GM21528 (cell line): ENCODE measurements at regions not wholly inside any gene's neighbourhood (a gene's known extent, or its start where the extent isn't known, plus 50 kb on each side); places are given as distances from the start of the nearest gene placed in this dataset.

ENCODE experiments used
- ATAC-seq: cut with Tn5 transposase; IDR thresholded peaks from one replicate; pipeline ENCODE4 v1.9.1; 2021; ENCODE audit warnings: mild to moderate bottlenecking, moderate library complexity; ENCODE audit not compliant: unreplicated experiment, low FRiP score

DNA sequence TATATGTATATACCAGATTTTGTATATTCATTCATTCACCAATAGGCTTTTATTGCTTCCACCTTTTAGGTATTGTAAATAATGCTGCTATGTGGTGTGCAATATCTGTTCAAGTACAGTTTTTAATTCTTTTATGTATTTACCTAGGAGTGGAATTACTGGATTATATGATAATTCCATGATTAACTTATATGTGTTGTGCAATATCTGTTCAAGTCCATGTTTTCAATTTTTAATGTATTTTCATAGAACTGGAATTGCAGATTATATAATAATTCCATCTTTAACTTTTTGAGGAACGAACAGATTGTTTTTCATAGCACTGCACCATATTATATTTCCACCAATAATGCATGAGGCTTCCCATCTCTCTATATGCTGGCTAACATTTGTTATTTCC, 50.6 kb upstream of the L3MBTL4 start:
- no peak for ATAC-seq

GRCh38 chr18:6476190-6476589, 61.5 kb upstream of the L3MBTL4 start:
- ATAC-seq, result no peak

DNA sequence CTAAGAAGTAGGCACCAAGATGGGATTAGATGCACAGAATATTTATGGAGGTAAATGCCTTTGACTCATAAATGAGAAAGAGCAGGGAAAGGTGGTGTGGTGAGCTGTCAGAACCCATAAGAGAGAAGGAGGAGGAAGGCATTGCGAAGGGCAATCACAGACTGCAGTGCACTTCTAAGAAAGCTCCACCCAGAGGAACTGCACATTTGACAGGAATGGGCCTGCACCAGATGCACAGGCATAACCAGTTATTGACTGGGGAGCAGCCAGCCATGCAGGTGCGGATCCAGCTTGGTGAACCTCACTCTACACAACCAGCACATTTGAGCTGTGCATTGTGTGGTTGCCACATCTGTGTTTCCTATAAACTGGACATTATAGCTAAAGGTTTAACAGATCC, 62.2 kb upstream of the L3MBTL4 start:
- ATAC-seq, result no peak

DNA sequence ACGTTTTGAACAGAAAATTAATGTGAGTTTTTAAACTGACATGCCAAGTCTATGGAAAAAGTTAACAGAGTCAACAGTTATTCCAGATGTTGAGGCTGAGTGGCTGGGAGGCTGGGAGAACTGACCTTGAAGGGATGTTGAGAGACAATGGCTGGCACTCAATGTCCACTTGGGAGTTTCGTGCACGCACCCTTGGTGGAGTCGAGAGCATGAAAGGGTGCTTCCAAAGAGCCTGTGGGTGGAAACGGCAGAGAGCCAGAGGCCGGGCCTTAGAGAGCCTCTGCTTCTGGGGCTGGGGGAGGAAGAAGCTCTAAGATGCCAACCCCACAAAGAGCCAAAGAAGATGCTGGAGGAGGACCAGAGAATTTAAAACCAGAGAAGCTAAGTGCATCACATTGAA, 63.4 kb upstream of the L3MBTL4 start:
- no peak for ATAC-seq

DNA sequence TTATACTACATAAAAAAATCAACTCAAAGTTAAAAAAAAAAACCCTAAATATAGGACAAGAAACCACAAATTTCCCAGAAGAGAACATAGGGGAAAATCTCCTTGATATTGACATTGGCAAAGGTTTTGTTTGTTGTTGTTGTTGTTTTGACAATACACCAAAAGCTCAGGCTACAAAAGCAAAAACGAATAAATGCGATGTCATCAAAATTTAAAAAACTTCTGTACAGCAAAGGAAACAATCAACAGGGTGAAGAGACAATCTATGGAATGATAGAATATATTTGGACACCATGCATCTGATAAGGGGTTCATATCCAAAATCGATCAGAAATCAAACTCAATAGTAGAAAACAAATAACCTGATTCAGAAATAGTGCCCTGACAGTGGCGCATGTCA, 65.0 kb upstream of the L3MBTL4 start:
- ATAC-seq, result no peak

GRCh38 chr18:6482198-6482977, 67.7 kb upstream of the L3MBTL4 start:
- ATAC-seq, result no peak

GRCh38 chr18:6484659-6485058, 69.9 kb upstream of the L3MBTL4 start:
- no peak for ATAC-seq

- no peak for ATAC-seq
Observed at GRCh38 chr18:6486313-6486712, 71.6 kb upstream of the L3MBTL4 start.

- no peak for ATAC-seq
Observed at GRCh38 chr18:6486764-6487426, 72.2 kb upstream of the L3MBTL4 start.

- no peak for ATAC-seq
Observed at GRCh38 chr18:6487968-6488367, 73.3 kb upstream of the L3MBTL4 start.

- no peak for ATAC-seq
Observed at GRCh38 chr18:6488956-6489355, 74.2 kb upstream of the L3MBTL4 start.

DNA sequence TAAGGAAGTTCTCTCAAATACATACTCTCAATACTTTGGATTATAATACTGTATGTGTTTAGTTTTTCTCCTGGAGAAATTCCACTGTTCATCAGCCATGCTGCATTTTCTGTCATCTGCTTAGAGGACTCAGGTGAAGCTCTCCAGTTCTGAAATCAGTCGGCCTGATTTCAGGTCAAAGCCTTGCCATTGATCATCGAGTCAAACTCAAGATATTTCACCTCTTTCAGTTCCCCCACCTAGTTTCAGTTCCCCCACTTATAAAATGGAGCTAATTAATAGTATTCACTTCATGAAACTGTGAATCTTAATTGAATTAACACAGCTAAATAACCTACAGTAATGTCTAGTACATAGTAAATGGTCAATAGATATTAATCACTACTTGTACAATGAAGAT, 75.3 kb upstream of the L3MBTL4 start:
- ATAC-seq, result no peak

DNA sequence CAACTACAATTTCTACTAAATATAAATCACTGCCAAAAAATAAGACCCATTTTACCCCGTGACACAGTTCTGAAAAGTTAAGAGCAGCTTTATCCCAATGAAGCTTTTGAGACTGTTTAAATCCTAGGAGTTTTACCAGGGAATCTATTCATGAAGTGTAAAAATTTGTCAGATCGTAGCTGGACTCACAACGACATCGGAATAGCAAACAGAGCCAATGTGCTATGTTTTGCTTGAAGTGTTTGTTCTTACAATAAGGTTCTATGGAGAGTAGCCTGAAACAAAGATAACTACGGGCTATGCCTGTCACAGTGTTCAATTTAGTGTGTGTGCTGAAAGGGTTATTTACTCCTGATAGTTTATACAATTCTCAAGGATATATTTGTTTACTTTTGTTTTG, 78.5 kb upstream of the L3MBTL4 start:
- no peak for ATAC-seq

DNA sequence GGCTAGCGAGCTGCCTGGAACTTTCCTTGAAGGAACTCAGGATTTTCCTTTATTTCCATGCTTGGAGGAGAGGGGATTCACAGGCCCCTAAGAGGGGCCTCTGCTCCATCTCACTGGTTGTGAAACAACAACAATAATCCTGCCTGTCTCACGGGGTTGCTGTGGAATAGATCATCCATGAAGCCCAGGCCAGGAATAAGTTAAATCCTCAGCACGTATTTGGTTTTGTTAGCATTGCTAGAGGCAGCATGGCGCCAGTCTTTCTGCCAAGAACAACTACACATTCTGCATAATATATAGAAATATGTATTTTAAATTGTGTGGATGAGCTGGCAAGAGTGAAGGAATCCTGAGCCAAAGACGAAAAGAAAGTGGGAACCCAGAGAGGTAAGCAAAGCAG, 80.8 kb upstream of the L3MBTL4 start:
- no peak for ATAC-seq

DNA sequence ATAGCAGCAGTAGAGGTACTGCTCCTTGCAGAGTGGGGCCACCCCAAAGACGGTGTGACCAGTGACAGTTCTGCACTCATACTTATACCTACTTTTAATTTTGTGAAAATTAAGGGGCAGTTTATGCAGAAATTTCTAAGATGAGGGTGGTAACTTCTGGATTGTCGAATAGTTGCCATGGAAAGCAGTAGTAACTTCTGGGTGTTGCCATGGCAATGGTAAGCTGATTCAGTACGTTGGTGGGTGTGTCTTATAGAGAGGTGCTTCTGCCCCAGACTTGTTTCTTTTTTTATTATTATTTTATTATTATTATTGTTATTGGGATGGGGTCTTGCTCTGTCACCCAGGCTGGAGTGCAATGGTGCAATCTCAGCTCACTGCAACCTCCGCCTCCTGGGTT, 82.8 kb upstream of the L3MBTL4 start:
- ATAC-seq, result no peak

GRCh38 chr18:6498289-6498856, 83.7 kb upstream of the L3MBTL4 start:
- no peak for ATAC-seq

DNA sequence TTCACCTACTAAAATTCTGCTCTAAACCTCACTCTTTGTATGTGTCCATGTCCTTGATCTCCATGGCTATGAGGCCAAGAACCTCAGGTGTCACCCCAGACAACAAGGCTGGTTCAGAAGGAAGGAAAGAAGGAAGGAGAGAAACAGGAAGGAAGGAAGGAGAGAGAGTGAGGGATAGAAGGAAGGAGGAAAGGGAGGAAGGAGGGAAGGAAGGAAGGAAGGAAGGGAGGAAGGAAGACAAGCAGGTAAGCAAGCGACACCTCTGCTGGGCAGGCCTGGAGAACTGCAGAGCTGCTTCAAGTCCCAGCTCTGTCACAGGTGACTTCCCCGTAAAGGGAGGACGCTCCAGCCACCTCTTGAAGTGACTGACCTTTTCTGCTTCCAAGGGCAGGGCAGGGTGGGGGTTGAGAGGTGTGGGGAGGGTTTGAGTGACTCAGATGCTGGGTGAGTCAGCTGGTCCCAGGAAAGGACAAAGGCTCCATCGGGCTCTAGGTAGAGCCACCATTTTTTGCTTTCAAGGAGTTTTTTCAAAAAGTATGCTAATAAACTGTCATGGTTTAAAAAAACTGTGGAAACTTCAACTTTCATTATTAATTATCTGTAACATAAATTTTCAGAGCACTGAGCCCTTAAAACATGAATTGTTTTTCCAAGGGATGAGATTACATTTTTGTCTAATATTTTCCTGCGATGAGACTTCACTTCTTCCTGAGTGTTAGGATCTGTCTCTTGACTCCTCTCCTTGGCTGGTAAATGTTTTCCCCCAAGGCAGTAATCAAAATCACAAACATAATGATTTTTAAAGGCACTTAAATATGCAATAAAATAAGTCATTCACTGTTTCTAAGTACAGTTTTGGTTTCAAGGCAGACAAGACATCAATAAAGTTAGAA, 90.1 kb upstream of the L3MBTL4 start:
- no peak for ATAC-seq

- ATAC-seq, result no peak
Observed at GRCh38 chr18:6505498-6505875, 90.8 kb upstream of the L3MBTL4 start.

DNA sequence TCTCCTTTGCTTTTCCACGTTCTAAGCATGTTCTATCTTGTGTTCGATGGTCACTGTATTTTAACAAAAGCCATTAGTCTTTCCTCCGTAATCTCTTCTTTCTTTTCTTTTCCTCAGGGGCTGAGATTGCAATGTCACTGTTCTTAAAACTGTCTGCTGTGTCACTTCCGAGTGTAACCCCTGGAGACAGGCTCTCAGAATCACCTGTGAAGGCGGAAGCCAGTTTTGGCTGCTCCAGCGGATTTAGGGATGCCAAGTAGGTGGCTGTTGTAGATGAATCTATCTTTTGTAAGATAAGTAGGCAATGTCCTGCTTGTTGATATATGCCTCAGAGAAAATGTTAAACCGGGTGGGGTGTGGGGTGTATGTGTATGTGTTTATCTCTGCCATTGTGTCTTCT, 94.7 kb upstream of the L3MBTL4 start:
- ATAC-seq, result no peak

GRCh38 chr18:6509832-6510231, 95.1 kb upstream of the L3MBTL4 start:
- ATAC-seq, result no peak

GRCh38 chr18:6520901-6521300, 106.2 kb upstream of the L3MBTL4 start:
- ATAC-seq, result no peak
